CD4-positive, CD25-positive, alpha-beta regulatory T cell (primary cell): ENCODE measurements at regions not wholly inside any gene's neighbourhood (a gene's known extent, or its start where the extent isn't known, plus 50 kb on each side); places are given as distances from the start of the nearest gene placed in this dataset.
A peak's percentile ranks its signal among the peaks of the same experiment; 100 is the strongest.

Source experiments
- ATAC-seq, 2 donors: fragments of 150-1000 bp; cut with Tn5 transposase; one replicate each; pipeline ENCODE4 v1.10.0; 2021; ENCODE audit warnings: low read depth in 2 of 2, moderate number of reproducible peaks in 2 of 2, moderate library complexity in 1 of 2
- DNase-seq, 3 donors: peaks; one replicate each; pipeline versions ENCODE4 v3.0.0 to v3.0.0-alpha.2; 2012 to 2022; ENCODE audit warnings: mixed read lengths in 1 of 3
- H3K27ac ChIP-seq: one replicate; pipeline ENCODE4 v1.7.0; 2013; ENCODE audit warnings: mild to moderate bottlenecking, low read length; ENCODE audit not compliant: insufficient read depth, poor library complexity, severe bottlenecking
- H3K27me3 ChIP-seq: one replicate; pipeline ENCODE4 v1.7.0; 2013; ENCODE audit warnings: low read length; ENCODE audit not compliant: control insufficient read depth, insufficient read depth
- H3K36me3 ChIP-seq: one replicate; pipeline ENCODE4 v1.7.0; 2013; ENCODE audit warnings: mild to moderate bottlenecking, low read length, moderate library complexity; ENCODE audit not compliant: control insufficient read depth, insufficient read depth
- H3K4me1 ChIP-seq: 2 replicates; pipeline ENCODE4 v1.7.0; 2013; ENCODE audit warnings: mild to moderate bottlenecking, low read length; ENCODE audit not compliant: insufficient read depth, control insufficient read depth, poor library complexity, severe bottlenecking
- H3K4me3 ChIP-seq: one replicate; pipeline ENCODE4 v1.7.0; 2013; ENCODE audit warnings: low read depth, mild to moderate bottlenecking, low read length, moderate library complexity
- H3K9me3 ChIP-seq, 2 experiments: 1 replicate in 1 of 2; 2 replicates in 1 of 2; pipeline ENCODE4 v1.7.0; 2013; ENCODE audit warnings: low read length in 2 of 2, mild to moderate bottlenecking in 1 of 2, moderate library complexity in 1 of 2; ENCODE audit not compliant: control insufficient read depth in 2 of 2
- H3K27ac Mint-ChIP-seq, 3 donors: one replicate each; pipeline ENCODE4 v1.8.0; 2020 to 2022; ENCODE audit warnings: mild to moderate bottlenecking in 3 of 3, mixed read lengths in 3 of 3, moderate library complexity in 2 of 3
- H3K27me3 Mint-ChIP-seq: one replicate; pipeline ENCODE4 v1.8.0; 2022; ENCODE audit warnings: mild to moderate bottlenecking, mixed read lengths
- H3K36me3 Mint-ChIP-seq: one replicate; pipeline ENCODE4 v1.8.0; 2020; ENCODE audit warnings: mixed read lengths
- H3K4me1 Mint-ChIP-seq, 4 donors: one replicate each; pipeline ENCODE4 v1.8.0; 2020 to 2022; ENCODE audit warnings: mixed read lengths in 4 of 4, mild to moderate bottlenecking in 1 of 4
- H3K4me3 Mint-ChIP-seq, 4 donors: one replicate each; pipeline ENCODE4 v1.8.0; 2020 to 2022; ENCODE audit warnings: mild to moderate bottlenecking in 4 of 4, mixed read lengths in 4 of 4, moderate library complexity in 3 of 4
- H3K9me3 Mint-ChIP-seq, 7 donors: one replicate each; pipeline ENCODE4 v1.8.0; 2020 to 2022; ENCODE audit warnings: mixed read lengths in 7 of 7, mild to moderate bottlenecking in 3 of 7, moderate library complexity in 2 of 7

DNA sequence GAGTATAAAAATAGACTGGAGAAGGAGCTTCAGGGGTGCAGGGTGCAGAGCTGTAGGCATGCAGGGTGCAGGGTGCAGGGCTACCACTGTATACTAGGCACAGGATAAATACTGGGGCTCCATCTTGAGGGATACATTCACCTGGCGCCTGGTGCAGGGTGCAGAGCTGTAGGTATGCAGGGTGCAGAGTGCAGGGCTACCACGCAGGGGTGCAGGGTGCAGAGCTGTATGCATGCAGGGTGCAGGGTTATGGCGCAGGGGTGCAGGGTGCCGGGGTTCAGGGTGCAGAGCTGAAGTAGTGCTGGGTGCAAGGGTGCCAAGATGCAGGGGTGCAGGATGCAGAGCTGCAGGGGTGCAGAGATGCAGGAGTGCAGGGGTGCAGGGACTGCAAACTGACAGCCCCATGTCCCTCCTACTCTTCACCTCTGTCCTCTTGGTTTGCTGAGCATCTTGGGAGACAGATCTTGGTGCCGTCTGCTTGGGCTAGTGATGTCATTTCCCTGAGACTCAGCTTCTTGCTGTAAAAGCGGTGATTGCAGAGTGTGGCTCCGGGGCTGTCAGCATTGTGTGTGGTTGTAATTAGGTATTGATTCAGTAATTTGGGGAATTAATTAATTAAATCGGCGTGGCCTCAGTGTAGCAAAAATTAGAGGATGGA is 91.2 kb downstream of the ADRA2C start:
- Mint-ChIP-seq H3K4me3 (peak overlapping the region in 1 of 4 donors; percentile 33), H3K4me1 (no peaks in the 10 kb centered on the region)
- ATAC-seq: no peak

DNA sequence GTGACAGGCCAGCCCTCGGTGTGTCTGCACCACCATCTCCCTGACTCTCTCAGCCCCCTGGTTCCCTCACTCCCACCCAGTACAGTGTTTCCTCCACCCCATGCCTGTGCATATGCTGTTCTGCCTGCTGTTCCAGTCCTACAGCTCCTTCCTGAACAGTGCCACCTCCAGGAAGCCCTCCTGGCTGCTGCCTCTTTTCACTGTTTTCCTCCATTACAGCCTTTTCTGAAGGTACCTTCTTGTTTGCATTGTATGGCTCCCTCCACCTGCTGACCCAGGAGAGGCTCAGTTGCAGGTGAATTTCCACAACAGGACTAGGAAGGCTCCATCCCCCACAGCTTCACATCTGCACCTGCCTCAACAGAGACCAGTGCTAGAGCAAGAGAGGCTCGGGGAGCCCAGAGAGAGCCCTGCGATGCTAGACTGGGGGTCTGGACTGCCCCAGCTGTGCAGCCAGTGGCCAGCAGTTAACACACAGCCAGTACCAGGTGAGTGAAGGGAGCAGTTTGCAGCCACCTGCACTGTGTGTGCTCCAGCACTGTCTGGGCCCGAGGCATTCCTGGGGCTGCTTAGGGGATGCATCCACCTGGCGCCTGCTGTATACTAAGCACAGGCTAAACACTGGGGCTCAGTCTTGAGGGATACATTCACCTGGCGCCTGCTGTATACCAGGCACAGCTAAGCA is 92.0 kb downstream of the ADRA2C start:
- no peak for DNase-seq
- H3K27me3 ChIP-seq: no peaks in the 10 kb centered on the region
- no peaks in the 10 kb centered on the region for H3K4me1 ChIP-seq
- H3K27me3 Mint-ChIP-seq: peaks cover 9% of the 10 kb centered on the region
- H3K4me3 Mint-ChIP-seq: no peak overlapping the region
- H3K36me3 Mint-ChIP-seq: no peaks in the 10 kb centered on the region
- no peak overlapping the region for H3K27ac Mint-ChIP-seq
- no peaks in the 10 kb centered on the region for H3K9me3 Mint-ChIP-seq
- ATAC-seq: no peak
- no peaks in the 10 kb centered on the region for H3K4me1 Mint-ChIP-seq
- H3K36me3 ChIP-seq: no peaks in the 10 kb centered on the region
- H3K9me3 ChIP-seq: no peaks in the 10 kb centered on the region
- H3K4me3 ChIP-seq: no peak overlapping the region
- H3K27ac ChIP-seq: no peak overlapping the region

More for the DNA sequence above, 91.2 kb downstream of the ADRA2C start:
- H3K36me3 Mint-ChIP-seq: no peaks in the 10 kb centered on the region
- peaks cover 0 to 2% (median 0%) of the 10 kb centered on the region in 7 donors for H3K9me3 Mint-ChIP-seq
- Histone ChIP-seq H3K9me3 (no peaks in the 10 kb centered on the region), H3K4me3 (no peak overlapping the region), H3K27ac (no peak overlapping the region), H3K27me3 (no peaks in the 10 kb centered on the region), H3K4me1 (no peaks in the 10 kb centered on the region), H3K36me3 (no peaks in the 10 kb centered on the region)
- DNase-seq: no peak
- peaks cover 8% of the 10 kb centered on the region for H3K27me3 Mint-ChIP-seq
- no peak overlapping the region for H3K27ac Mint-ChIP-seq

DNA sequence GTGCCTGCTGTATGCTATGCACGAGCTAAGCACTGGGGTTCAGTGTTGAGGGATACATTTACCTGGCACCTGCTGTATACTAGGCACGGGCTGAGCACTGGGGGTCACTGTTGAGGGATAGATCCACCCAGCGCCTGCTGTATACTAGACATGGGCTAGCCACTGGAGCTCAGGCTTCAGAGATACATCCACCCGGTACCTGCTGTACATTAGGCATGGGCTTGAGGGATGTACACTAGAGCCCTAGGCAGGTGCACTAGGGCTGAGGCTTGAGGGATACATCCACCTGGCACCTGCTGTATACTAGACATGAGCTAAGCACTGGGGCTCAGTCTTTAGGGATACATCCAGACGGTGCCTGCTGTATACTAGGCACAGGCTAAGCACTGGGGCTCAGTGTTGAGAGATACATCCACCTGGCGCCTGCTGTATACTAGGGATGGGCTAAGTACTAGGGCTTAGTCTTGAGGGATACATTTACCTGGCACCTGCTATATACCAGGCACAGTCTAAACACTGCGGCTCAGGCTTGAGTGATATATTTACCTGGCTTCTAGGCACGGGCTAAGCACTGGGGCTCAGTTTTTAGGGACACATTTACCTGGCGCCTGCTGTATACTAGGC is 92.7 kb downstream of the ADRA2C start:
- no peak overlapping the region for H3K27ac Mint-ChIP-seq

DNA sequence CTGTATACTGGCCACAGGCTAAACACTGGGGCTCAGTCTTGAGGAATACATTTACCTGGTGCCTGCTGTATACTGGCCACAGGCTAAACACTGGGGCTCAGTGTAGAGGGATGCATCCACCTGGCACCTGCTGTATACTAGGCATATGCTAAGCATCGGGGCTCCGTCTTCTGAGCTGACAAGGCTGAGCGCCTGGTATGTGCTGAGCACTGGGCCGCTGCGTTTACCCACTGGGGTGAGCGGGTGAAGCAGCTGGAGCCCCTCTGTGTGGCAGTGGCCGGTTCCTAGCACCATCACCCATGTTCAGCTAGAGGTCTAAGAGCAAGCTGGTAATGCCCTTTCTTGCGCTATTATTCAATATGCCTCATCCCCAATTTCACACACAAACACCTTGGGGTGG is 93.4 kb downstream of the ADRA2C start:
- peaks cover 9% of the 10 kb centered on the region for H3K27me3 Mint-ChIP-seq
- DNase-seq: no peak
- no peak for ATAC-seq
- H3K27ac ChIP-seq: no peak overlapping the region
- H3K4me1 Mint-ChIP-seq: no peaks in the 10 kb centered on the region
- no peaks in the 10 kb centered on the region for H3K9me3 ChIP-seq
- H3K9me3 Mint-ChIP-seq: no peaks in the 10 kb centered on the region
- no peak overlapping the region for H3K4me3 ChIP-seq
- no peaks in the 10 kb centered on the region for H3K36me3 Mint-ChIP-seq
- no peaks in the 10 kb centered on the region for H3K27me3 ChIP-seq
- H3K4me3 Mint-ChIP-seq: no peak overlapping the region
- H3K27ac Mint-ChIP-seq: no peak overlapping the region
- no peaks in the 10 kb centered on the region for H3K4me1 ChIP-seq
- no peaks in the 10 kb centered on the region for H3K36me3 ChIP-seq

More for the DNA sequence above, 92.7 kb downstream of the ADRA2C start:
- no peaks in the 10 kb centered on the region for H3K9me3 Mint-ChIP-seq
- H3K4me1 Mint-ChIP-seq: no peaks in the 10 kb centered on the region
- peaks cover 13% of the 10 kb centered on the region for H3K27me3 Mint-ChIP-seq
- DNase-seq (no peak), ATAC-seq (no peak)
- Histone ChIP-seq H3K9me3 (no peaks in the 10 kb centered on the region), H3K27ac (no peak overlapping the region), H3K4me1 (no peaks in the 10 kb centered on the region), H3K27me3 (no peaks in the 10 kb centered on the region), H3K4me3 (no peak overlapping the region), H3K36me3 (no peaks in the 10 kb centered on the region)
- H3K36me3 Mint-ChIP-seq: no peaks in the 10 kb centered on the region
- H3K4me3 Mint-ChIP-seq: no peak overlapping the region

DNA sequence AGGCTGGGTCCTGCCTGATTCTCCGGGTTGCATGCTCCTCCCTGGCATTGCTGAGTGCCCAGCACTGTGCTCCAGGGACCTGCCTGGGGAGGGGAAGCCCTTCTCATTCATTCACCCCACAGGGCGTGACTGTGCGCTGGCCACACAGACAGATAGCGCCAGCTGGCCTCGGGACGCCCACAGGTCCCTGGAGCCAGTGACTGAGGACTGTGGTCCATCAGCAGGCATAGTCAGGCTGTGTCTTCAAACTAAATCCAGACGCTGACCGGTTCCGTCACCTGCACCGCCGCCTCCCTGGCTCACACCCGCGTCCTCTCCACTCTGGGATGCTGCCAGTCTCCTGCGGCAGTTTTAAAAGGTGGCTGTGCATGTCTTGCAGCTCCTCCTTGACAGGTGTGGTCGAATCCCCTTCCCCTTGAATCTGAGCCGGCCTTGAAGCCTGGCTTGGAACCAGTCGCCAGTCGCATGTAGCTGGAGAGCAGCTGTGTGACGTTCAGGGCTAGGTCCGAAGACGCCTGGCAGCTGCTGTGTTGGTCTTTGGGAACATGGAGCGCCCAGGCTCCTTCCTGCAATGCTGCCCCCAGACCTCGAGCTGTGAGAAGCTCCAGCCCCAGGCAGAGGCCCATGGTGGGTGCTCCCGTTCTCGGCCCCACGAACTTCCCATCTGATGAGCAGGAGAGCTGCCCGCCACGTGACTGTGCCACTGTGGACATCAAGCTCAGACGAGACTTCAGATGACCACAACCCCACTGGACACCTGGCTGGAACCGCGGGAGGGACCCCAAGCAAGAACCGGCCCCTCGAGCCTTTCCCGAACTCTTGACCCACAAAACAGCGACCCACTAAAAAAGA is 94.1 kb downstream of the ADRA2C start:
- Histone ChIP-seq H3K27ac (no peak overlapping the region), H3K4me1 (no peaks in the 10 kb centered on the region), H3K36me3 (no peaks in the 10 kb centered on the region), H3K9me3 (no peaks in the 10 kb centered on the region), H3K4me3 (no peak overlapping the region), H3K27me3 (no peaks in the 10 kb centered on the region)
- H3K36me3 Mint-ChIP-seq: no peaks in the 10 kb centered on the region
- H3K4me3 Mint-ChIP-seq: no peak overlapping the region
- no peak overlapping the region for H3K27ac Mint-ChIP-seq
- peaks cover 9% of the 10 kb centered on the region for H3K27me3 Mint-ChIP-seq
- H3K4me1 Mint-ChIP-seq: no peaks in the 10 kb centered on the region
- DNase-seq: no peak
- no peaks in the 10 kb centered on the region for H3K9me3 Mint-ChIP-seq
- ATAC-seq: no peak

DNA sequence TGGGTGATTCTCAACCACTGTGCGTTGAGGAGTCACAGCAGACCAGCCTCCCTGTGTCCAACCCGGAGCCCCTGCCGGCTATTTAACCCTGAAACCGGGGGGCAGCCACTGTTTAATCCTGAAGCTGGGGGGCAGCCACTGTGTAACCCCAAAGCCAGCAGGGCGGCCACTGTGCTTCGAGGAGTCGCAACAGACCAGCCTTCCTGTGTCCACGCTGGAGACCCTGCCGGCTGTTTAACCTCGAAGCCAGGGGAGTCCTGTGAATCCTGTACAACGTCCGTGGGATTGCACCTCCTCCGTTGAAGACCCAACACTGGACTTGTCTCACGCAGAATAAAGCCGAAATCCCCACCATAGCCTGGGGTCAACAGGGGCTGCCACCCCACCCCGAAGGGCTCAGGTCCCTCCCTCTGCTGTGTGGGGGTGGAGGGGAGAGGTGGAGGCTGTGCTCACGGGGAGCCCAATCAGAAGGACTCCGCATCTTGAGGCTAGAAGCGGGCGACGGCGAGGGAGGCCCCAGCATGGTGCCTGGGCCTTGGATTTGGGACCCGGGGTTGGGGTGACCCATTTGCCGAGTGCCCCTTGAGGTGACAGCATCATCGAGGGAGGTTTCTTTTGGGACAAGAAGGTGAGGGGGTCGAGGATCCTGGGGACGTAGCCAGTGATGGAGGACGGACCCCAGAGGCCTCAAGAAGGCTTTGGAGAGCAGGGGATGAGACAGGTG is 94.9 kb downstream of the ADRA2C start:
- Mint-ChIP-seq H3K36me3 (no peaks in the 10 kb centered on the region), H3K9me3 (no peaks in the 10 kb centered on the region), H3K4me1 (no peaks in the 10 kb centered on the region), H3K27me3 (peaks cover 9% of the 10 kb centered on the region), H3K27ac (no peak overlapping the region), H3K4me3 (no peak overlapping the region)
- no peaks in the 10 kb centered on the region for H3K36me3 ChIP-seq
- no peaks in the 10 kb centered on the region for H3K9me3 ChIP-seq
- H3K4me3 ChIP-seq: no peak overlapping the region
- no peak overlapping the region for H3K27ac ChIP-seq
- no peaks in the 10 kb centered on the region for H3K27me3 ChIP-seq
- ATAC-seq (no peak), DNase-seq (no peak)
- no peaks in the 10 kb centered on the region for H3K4me1 ChIP-seq
